IMR-90 (cell line): ENCODE measurements at regions not wholly inside any gene's neighbourhood (a gene's known extent, or its start where the extent isn't known, plus 50 kb on each side); places are given as distances from the start of the nearest gene placed in this dataset.

Experiments used
- ATAC-seq: fragments of 200-7000 bp; cut with Tn5 transposase; 2 replicates; pipeline ENCODE4 v1.9.1; 2020; ENCODE audit warnings: low read depth, mild to moderate bottlenecking, moderate library complexity
- BruUV-seq: library from RNA; stranded (reverse); fragments of 400-500 nt; replicated peaks from 2 replicates; lab custom pipeline; 2021; lab: Mats Ljungman, UMichigan
- CTCF ChIA-PET: fragments of 300-600 bp; formaldehyde crosslinking; extraction: SDS; loops from one replicate; lab custom pipeline; 2021; ENCODE audit warnings: antibody characterized with exemption; lab: Yijun Ruan, JAX
- POLR2A ChIA-PET: fragments of 300-600 bp; sonication (Branson Sonifier 250); formaldehyde crosslinking; loops from one replicate; lab custom pipeline; 2022; ENCODE audit warnings: antibody characterized with exemption; ENCODE audit not compliant: unreplicated experiment; lab: Charles Lee
- DNase-seq: peaks from one replicate; pipeline ENCODE4 v3.0.0; 2013
- H2AFZ ChIP-seq: replicated peaks from 2 replicates; pipeline ENCODE3; 2013; ENCODE audit warnings: low read length, mild to moderate bottlenecking; ENCODE audit not compliant: poor library complexity
- H2AK5ac ChIP-seq: 2 replicates; pipeline ENCODE4 v1.6.1; 2013; ENCODE audit warnings: low read depth, low read length, inconsistent platforms
- H2AK9ac ChIP-seq: replicated peaks from 2 replicates; pipeline ENCODE3; 2013; ENCODE audit warnings: mild to moderate bottlenecking, low read depth, low read length, moderate library complexity; ENCODE audit not compliant: poor library complexity
- H2BK120ac ChIP-seq: 2 replicates; pipeline ENCODE4 v1.6.1; 2013; ENCODE audit warnings: low read depth, low read length, inconsistent platforms
- H2BK15ac ChIP-seq: 3 replicates; pipeline ENCODE4 v1.6.1; 2013; ENCODE audit warnings: low read depth, low read length, inconsistent platforms
- H2BK20ac ChIP-seq: 2 replicates; pipeline ENCODE4 v1.6.1; 2013; ENCODE audit warnings: low read depth, mild to moderate bottlenecking, inconsistent platforms, low read length, moderate library complexity
- H2BK5ac ChIP-seq: 2 replicates; pipeline ENCODE4 v1.6.1; 2013; ENCODE audit warnings: mild to moderate bottlenecking, low read depth, low read length, inconsistent platforms; ENCODE audit not compliant: poor library complexity, severe bottlenecking
- H3K14ac ChIP-seq: replicated peaks from 2 replicates; pipeline ENCODE4 v1.6.1; 2013; ENCODE audit warnings: low read depth, low read length, inconsistent platforms
- H3K18ac ChIP-seq: 2 replicates; pipeline ENCODE4 v1.6.1; 2013; ENCODE audit warnings: low read depth, low read length, control low read depth
- H3K23ac ChIP-seq: 2 replicates; pipeline ENCODE4 v1.6.1; 2013; ENCODE audit warnings: low read depth, low read length, inconsistent platforms
- H3K27ac ChIP-seq: 2 replicates; pipeline ENCODE4 v1.5.1; 2013; ENCODE audit warnings: mild to moderate bottlenecking, control low read depth, low read length; ENCODE audit not compliant: insufficient read depth
- H3K27me3 ChIP-seq: 2 replicates; pipeline ENCODE4 v1.6.1; 2013; ENCODE audit warnings: low read length; ENCODE audit not compliant: control insufficient read depth, insufficient read depth
- H3K36me3 ChIP-seq: 2 replicates; pipeline ENCODE4 v1.6.1; 2013; ENCODE audit warnings: low read length, mixed read lengths; ENCODE audit not compliant: control insufficient read depth, insufficient read depth
- H3K4ac ChIP-seq: 2 replicates; pipeline ENCODE4 v1.6.1; 2013; ENCODE audit warnings: low read depth, low read length, inconsistent platforms
- H3K4me1 ChIP-seq: 2 replicates; pipeline ENCODE4 v1.6.1; 2013; ENCODE audit warnings: low read length, mixed read lengths; ENCODE audit not compliant: control insufficient read depth, insufficient read depth
- H3K4me2 ChIP-seq: 2 replicates; pipeline ENCODE4 v1.6.1; 2013; ENCODE audit warnings: low read depth, mild to moderate bottlenecking, control low read depth, low read length, moderate library complexity
- H3K4me3 ChIP-seq: 2 replicates; pipeline ENCODE4 v1.5.1; 2013; ENCODE audit warnings: low read depth, mild to moderate bottlenecking, control low read depth, low read length, moderate library complexity; ENCODE audit not compliant: insufficient read depth
- H3K56ac ChIP-seq: 2 replicates; pipeline ENCODE4 v1.6.1; 2013; ENCODE audit warnings: low read length, inconsistent platforms; ENCODE audit not compliant: insufficient read depth; ENCODE audit errors: extremely low read depth
- H3K79me1 ChIP-seq, 2 experiments: 2 replicates each; pipeline ENCODE4 v1.6.1; 2013; ENCODE audit warnings: low read length in 2 of 2, inconsistent platforms in 1 of 2, low read depth in 1 of 2
- H3K9ac ChIP-seq: 2 replicates; pipeline ENCODE4 v1.6.1; 2013; ENCODE audit warnings: low read depth, low read length, control low read depth
- H3K9me1 ChIP-seq: 2 replicates; pipeline ENCODE4 v1.6.1; 2013; ENCODE audit warnings: low read length, inconsistent platforms; ENCODE audit not compliant: insufficient read depth
- H3K9me3 ChIP-seq: 2 replicates; pipeline ENCODE4 v1.6.1; 2013; ENCODE audit warnings: low read length; ENCODE audit not compliant: control insufficient read depth, insufficient read depth
- H4K20me1 ChIP-seq: 2 replicates; pipeline ENCODE4 v1.6.1; 2013; ENCODE audit warnings: low read length, inconsistent platforms; ENCODE audit not compliant: insufficient read depth
- H4K5ac ChIP-seq: 2 replicates; pipeline ENCODE4 v1.6.1; 2013; ENCODE audit warnings: mild to moderate bottlenecking, low read depth, low read length, control low read depth
- H4K8ac ChIP-seq, 2 experiments: 2 replicates each; pipeline ENCODE4 v1.6.1; 2013; ENCODE audit warnings: low read depth in 2 of 2, low read length in 2 of 2, control low read depth in 1 of 2, inconsistent platforms in 1 of 2
- H4K91ac ChIP-seq: 2 replicates; pipeline ENCODE4 v1.6.1; 2013; ENCODE audit warnings: low read depth, low read length, inconsistent platforms; ENCODE audit not compliant: insufficient read depth
- RFX5 ChIP-seq: IDR thresholded peaks from 2 replicates; pipeline ENCODE4 v1.8.0; 2012; ENCODE audit warnings: low read depth, mild to moderate bottlenecking, low read length, moderate library complexity
- SMC3 ChIP-seq: fragments of 150-350 bp; IDR thresholded peaks from 2 replicates; pipeline ENCODE4 v1.6.1; 2016; ENCODE audit warnings: low read depth, mild to moderate bottlenecking, antibody characterized with exemption, low read length, moderate library complexity
- WGBS, 2 experiments: methylation state at CpG; one replicate each; pipeline versions ENCODE4 v1.1.5 to v1.1.7; 2013; ENCODE audit warnings: missing lambda C conversion rate in 2 of 2; ENCODE audit not compliant: insufficient read length in 1 of 2; ENCODE audit errors: extremely low coverage in 2 of 2; 5-methylcytosine and 5-hydroxymethylcytosine counted together
- dilution Hi-C: fragments of 300-500 bp; cut with HindIII; formaldehyde crosslinking; loops from one replicate; pipeline ENCODE4 v1.14.3; 2018; ENCODE audit warnings: low sequenced_read_pairs; ENCODE audit not compliant: unreplicated experiment
- in situ Hi-C: fragments of 300-500 bp; cut with MboI; formaldehyde crosslinking; loops from 3 replicates; pipeline ENCODE4 v1.14.3; 2019; ENCODE audit warnings: low sequenced_read_pairs, inconsistent platforms, mixed read lengths
- intact Hi-C: fragments of 100-400 bp; cut with micrococcal nuclease; formaldehyde crosslinking; loops from 2 replicates; pipeline ENCODE4 v1.10.0; 2022

GRCh38 chr5:112636751-112637150 is 100.9 kb upstream of the APC start:
- Histone ChIP-seq H3K9me3 (no peaks in the 10 kb centered on the region), H4K91ac (no peak overlapping the region), H3K27me3 (peaks cover 2% of the 10 kb centered on the region; the same call in 1 of the 2 replicates), H4K20me1 (no peaks in the 10 kb centered on the region), H3K9ac (no peak overlapping the region), H3K14ac (no peak overlapping the region), H4K5ac (no peak overlapping the region), H3K23ac (no peak overlapping the region), H3K4me2 (no peak overlapping the region), H3K4me3 (no peak overlapping the region), H4K8ac (no peak overlapping the region), H2AK9ac (no peak overlapping the region), H3K18ac (no peak overlapping the region), H3K56ac (no peak overlapping the region), H3K36me3 (no peaks in the 10 kb centered on the region), H2BK5ac (no peak overlapping the region), H2AFZ (no peak overlapping the region), H3K27ac (no peak overlapping the region), H2AK5ac (no peak overlapping the region), H2BK120ac (no peak overlapping the region), H3K79me1 (no peaks in the 10 kb centered on the region), H3K4me1 (no peaks in the 10 kb centered on the region), H2BK15ac (no peak overlapping the region), H2BK20ac (no peak overlapping the region), H3K9me1 (no peaks in the 10 kb centered on the region), H3K4ac (no peak overlapping the region)
- dilution Hi-C loops = no loop called here
- in situ Hi-C loops = no loop called here
- intact Hi-C loops = no loop called here
- no CpG with 5 or more reads among the region's 2 CpGs for WGBS, 2 experiments
- DNase-seq (no peak), ATAC-seq (no peak)
- POLR2A ChIA-PET = no interaction called here
- BruUV-seq = no TSS peak
- TF ChIP-seq RFX5 (no peak), SMC3 (no peak)
- CTCF ChIA-PET = interaction anchor here (1.4 kb wide), 1 partner anchor 10 kb away, joined by 4 read pairs; no protein-coding TSS in a partner anchor
